EL (cell line): ENCODE measurements at regions not wholly inside any gene's neighbourhood (a gene's known extent, or its start where the extent isn't known, plus 50 kb on each side); places are given as distances from the start of the nearest gene placed in this dataset.

Experiments used
- DNase-seq: peaks from one replicate; pipeline ENCODE4 v3.0.0-alpha.2; 2016

DNA sequence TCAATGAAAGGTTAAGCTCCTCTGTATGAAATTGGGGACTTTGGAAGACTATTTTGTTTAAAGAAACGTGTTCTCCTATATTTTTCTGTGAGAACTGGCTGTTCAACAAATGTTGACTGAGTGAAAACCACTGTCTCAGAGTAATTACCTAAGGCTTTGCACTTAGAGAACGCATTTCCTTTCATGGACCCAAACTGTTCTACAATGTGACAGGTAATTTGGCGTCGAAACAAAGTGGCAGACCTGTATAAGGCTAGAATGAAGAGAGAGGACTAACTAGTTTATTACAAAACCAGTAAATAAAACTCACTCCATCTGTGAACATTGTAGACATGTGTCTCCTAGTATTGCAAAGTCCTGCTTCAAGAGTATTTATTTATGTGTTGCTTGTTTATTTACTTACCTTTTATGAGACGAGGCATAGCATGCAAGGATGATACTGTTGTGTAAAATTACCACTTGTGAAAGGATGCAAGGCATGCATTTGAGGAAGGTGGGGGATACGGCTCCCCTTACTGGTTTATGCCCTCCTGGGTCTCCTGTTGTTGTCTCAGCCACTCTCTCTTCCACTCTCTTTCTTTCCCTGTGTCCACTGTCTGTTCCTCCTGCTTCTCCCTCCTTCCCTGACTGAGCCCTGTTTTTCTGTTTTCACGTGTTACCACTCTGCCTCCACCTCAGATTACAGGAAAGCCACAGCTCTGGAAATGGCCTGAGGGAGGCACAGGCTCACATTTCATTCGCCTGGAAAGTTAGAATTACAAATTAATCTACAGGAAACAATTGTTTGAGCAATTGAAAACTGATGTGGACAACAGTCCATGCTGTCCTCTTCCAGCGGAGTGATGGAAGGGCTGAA, 444.0 kb upstream of the ZNF608 start:
- peak; percentile 34 for DNase-seq

DNA sequence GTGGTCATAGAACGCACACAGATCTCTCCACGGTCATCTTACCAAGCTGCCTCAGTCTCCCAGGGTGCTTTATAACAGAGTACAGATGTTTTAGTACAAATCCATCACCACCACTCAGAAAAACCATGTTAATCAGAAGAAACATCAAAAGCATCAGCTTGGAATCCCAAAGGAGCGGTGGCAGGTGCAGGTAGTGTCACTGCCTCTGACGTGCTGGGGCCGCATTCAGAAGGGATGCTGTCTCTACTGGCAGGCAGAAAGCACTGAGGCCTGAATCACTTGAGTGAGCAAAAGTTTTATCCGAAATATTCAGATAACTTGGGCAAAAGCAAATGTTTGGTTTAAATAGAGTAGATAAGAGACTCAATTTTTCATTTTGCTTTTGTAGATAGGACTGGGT, 448.4 kb upstream of the ZNF608 start:
- DNase-seq: no peak

DNA sequence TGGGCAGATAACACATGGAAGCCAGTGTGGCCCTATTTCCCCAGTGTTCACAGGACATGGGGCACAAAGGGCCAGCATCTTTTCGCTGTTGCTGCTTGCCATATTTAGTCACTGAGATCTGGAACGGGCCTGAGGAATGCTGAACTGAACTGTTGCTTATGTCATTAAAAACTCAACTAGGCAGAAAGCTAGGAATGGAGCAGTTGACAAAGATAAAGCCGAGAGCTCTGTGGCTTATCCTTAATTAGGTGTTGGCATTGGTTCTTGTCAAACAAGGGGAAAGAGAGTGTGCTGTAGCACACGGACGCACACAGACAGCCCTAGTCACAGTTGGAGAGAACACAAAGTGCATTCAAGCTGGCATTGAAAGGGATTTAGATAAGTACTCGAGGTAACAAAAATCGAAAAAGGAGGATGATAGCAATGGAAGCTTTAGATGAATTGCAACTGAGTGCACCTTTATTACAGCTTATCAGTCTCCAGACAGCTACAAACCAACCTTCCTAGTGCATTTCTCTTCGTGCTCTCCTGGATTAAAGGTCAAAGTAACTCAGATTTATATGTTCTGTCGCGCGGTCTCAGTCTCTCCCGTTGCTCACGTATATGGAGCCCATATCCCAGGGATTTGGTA, 450.2 kb upstream of the ZNF608 start:
- DNase-seq: no peak

DNA sequence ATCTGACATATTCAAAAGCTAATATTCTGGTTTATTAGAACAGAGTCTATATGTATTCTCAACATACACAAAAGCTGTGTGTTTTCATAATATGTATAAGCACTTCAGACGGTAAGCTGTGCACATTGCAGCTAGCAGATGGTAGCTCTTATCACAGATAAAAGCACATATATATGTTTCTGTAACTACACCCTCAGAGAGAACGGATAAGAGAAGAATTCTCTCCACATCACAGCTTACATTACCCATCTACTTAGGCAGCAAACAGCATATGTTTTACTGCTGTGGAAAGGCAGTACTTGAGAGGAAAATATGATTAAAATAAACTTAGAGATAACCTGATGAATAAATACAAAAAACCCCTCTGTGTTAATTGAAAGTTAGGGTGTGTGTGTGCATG, 450.9 kb upstream of the ZNF608 start:
- DNase-seq: no peak

DNA sequence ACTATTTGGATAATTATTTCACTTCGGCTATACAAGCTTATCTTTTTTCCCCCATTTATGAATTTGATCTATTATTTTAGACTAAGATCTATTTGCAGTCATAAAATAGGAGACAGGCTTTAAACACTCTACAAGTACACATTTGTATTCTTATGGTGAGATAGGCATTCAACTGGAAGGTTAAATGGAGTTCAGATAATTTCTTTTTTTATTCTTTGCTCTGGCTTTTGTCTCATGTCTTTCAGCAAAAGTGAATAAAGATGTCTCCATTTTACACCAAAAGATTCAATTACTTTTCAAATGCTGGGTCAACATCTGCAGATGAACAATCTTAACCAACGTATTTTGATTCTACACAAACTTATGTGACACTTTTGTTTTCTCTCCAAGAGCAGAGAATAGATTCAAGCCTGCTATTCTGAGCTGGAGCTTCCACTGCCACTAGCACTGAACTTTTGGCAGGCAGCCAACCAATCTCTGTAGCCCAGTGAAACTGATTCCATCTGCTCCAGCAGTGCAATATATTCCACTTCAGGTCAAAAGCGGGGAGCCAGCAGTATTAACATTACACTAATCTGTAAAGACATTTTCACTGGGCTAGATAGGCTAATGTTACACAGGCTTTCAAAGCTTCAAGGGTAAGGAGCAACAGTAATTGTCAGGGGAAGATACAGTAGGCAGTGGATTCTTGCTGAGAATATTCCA, 452.0 kb upstream of the ZNF608 start:
- DNase-seq: peak; percentile 50

DNA sequence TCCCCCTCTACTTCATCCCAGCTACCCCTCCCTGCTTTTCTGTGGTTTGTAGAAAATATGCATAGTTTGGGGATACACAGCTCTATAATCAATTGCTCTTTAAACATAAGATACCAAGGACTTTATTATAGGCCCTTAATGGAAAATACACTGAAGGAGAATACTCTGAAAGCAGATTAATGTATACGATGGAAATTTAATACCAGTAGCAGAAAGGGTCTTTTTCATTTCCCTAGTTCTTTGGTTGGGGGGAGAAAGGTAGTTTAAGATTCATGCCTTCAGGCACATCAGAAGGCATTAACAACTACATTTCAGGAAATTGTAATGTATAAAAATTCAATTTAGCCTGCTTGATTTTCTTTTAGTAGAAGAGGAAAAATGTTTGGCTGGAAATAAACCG, 452.9 kb upstream of the ZNF608 start:
- DNase-seq: no peak

DNA sequence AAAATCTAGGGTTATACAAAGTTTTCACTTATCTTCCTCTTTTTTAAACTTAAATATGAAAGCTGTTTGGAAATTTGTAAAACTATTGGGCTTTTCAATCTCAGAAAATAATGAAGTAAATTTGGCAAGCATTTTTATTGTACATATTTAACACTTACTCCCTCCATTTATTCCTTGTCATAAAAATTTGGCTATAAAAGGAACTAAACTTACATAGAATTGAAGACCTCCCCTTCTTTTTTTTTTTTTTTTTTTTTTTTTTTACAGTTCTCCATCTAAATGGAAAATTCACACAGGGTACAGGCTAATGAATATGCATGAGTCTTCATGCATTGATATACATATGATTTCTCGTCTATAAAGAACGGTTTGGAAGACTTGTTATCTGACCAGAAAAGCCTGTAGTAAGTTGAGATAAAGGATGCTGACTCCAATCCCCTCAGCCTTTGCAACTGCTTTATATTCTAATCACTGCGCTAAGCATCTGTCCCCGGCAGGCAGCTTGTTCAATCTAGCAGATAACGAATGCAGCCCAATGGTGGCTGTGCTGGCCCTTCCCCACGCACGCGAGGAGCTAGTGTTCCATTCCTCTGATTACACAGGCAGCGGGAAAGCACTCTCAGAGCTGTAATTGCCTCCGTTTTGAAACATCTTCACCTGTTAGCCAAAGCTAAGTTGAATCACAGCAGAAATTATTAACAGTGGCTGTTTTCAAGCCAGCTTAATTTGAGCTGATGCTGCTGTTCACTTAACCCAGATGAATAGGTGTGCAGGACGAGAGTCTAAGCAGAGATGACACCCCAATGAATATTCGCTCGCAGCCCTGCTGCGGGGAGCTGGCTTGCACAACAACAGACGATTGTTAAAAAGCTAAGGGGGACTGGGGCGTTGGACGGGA, 453.8 kb upstream of the ZNF608 start:
- peak; percentile 13 for DNase-seq

DNA sequence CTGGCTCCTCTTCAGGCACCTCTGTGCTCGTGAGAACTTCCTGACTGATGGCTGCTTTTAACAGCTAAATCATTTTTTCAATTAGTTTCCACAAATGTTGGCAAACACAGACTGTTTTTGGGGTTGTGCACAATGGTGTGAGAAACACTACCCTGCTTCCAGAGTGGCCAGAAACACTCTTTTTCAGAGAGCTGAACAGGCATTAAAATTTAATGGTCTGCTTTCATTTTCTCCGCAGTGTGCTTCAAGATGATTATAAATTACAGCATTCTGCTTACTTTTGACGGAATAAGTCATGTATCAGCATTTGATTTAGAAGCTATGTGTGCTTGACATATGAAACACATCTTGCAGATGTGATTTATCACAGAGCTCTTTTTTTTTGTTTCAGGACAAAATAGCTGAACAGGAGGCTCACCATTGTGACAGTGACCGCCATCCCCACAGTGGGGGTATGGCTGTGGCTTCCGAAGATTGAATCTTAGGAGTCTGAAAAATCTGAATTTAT, 454.5 kb upstream of the ZNF608 start:
- DNase-seq: no peak

DNA sequence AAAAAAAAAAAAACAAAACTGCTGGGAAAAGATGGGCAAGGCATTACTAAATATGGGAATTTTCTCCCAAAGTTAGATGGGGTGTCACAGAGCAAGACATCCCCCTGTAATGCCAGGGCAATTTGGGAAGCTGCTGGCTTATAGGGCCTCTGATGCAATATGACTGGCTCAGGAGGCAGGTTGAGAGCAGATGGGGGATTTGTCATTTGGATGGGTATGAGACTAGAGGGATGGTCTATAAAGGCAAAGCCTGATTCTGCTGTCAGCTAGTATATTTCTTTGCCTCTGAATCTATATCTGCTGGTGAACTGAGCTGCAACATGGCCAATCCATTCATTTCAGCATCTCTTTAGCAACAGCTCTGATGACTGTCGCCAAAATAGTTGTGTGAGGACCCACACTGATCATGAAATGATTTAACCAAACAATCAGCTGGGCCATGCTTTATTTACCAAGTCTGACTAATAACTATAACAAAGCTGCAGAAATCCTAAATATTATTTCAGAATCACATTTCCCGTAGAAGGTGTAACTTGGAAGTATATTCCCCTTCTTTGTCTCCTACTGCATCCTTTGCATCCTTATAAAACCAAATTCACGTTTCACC, 455.1 kb upstream of the ZNF608 start:
- no peak for DNase-seq

DNA sequence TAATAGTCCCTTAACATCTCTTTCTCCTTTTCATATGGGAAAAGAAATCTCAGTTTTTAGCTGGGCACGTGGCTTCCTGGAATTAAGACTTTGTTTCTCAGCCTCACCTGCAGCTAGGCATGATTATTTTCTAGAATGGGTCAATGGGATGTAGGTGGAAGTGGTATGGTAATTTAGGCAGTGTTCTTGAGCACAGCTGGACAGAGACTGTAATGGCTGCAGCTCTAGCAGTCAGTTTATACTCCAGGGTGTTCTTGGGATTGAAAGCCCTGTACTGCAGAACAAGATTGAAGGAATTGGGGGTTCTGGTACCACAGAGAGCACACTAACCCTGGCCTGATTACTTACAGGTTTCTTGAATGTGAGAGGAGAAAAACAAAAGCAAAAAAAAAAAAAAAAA, 455.9 kb upstream of the ZNF608 start:
- no peak for DNase-seq

DNA sequence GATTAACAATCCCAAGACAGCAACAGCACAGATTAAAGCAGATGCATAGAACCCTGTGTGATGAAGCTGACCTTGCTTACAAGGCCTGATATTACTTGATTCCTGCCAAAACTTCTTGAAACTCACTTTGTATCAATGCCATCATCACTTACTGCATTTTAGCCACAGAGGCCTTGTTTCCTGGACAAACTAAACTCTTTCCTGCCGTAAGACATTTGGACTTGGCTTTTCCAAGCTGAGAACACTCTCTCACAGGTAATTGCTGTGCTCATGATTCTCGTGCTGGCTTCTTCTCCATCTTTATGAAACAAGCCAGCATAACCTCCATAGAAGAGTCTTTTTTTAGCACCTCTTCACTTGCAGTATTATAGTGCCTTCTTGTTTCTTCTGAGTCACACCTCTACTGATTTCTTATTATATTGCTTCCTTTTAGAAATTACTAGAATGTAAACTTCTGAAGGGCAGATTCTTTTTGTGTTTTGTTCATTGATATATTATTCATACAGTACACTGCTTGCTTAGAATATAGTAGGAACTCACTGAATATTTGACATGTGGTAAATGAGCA, 456.5 kb upstream of the ZNF608 start:
- DNase-seq: no peak

DNA sequence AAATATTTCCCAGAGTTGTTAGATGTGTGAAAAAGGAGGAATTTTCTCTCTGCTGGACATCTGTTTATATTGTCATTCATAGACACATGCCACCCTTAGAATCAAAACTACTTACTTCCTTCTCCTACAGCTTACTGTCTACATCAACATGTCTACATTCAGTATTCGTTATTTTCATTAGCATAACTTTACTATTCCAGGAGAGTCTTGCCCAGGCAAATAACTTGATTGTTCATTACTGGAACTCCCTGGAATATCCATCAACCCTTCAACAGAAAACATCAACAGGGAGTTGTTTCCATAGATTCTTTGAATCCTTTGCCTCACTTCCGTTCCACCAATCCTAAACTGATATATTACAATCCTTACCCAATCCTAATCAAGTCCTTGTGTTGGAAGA, 457.5 kb upstream of the ZNF608 start:
- DNase-seq: no peak

DNA sequence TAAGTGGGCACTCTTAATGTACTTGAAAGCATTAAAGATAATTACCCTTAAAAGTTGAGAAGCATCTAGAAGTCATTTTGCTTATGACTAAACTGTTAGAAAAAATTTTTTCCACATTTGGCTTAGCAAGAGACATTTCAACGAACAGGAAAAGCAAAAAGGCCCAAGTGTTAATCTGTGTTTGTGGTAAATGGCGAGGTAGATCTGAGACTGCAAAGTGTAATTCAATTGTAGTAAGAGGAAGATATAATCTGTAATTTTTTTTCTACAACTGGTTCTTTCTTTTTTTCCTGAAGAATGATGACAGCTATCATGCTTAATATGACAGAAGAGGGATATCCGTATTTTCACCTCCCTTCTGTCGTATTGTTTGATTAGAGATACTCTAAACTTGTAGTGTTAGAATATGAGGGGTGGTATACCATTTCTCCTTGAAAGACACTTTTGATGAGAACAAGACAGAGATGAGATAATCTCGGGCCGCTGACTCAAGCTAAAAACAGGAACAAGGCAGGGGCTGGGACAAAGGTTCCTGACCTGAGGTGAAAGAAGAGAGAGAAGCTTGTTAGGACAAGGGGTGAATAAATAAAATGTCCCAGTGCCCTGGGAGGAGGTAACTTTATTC, 459.3 kb upstream of the ZNF608 start:
- DNase-seq: no peak

DNA sequence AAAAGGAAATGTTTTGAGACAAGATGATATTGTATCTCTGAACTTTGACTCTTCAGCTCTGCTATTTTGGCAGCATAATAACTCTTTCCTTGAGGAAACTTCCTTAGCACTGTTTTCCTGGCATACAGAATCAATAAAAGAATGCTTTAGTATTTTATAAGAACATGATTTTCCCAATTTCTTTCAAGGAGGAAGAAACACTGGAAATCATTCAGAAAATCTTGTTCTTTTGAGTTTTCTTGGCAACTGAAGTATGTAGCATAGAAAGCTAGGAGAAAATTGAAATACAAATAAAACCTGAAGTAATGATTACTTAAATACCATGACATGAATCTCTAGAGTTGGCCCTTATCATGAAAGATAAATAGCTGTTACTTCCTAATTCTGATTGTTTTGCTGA, 461.4 kb upstream of the ZNF608 start:
- DNase-seq: no peak

DNA sequence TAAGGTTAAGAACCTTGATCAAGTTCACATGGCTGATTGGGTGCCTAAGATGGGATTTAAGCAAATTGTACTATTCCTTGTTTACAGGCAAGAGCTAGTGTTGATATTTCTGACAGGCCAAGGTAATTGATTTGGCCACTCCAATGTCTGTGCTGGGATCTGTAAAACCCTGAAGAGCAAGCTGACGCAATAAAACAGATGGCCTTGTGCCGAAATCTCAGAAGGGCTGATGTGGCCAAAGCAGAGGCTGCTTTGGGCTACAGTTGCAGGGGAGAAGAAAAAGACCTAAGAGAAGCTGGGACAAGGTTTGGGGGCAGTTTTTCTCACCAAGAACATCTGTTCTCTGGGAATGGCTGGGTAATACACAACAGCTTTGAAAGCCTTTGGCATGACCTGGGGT, 463.2 kb upstream of the ZNF608 start:
- DNase-seq: no peak

DNA sequence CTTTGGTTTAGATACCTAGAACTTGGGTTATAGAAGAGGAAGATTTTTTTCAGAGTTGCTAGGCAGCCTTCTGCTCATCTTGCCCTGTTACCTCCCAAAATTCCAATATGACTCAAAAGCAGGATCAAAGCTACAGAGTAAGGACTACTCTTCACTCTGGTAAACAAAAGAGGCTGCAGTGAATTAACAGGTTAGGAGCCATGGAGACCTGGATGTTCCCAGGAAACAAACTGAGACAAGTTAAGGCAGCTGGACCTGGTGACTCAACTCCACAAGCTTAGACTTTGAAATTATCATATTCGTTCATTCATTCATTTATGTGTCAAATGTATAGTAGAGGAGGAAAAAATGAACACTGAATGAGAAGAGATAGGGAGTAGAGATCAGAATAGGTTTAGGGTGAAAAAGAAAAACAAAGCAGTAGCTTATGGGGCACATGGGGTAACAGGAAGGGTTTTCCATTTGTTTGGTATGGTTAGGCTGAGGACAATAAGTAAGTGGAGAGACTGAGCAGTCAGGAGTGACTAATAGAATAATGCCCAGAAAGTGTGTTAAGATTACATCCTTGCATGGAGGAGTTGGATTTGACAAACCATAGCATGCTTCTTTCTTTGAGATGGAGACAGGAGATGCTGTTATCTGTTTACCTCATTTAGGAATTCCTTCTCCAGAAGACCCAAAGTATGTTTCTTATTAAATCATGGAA, 464.0 kb upstream of the ZNF608 start:
- no peak for DNase-seq

DNA sequence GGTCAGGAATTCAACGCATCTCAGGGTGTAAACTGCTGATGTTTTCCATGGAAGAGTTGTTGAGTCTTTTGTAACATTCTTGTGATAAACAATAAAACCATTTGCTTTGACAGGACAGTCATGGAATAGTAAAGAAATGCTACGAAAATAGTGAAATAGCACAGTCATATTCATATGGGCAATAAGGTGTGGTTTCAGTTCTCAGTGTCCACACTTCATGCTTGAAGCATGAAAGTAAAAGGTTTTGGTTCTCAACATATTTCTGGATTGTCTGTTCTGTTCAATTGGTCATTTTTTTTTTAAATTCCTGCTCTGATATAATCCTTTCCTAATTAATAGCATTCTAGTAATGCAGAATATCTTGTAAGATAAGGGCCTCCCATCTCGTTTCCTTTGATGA, 467.6 kb upstream of the ZNF608 start:
- DNase-seq: no peak

DNA sequence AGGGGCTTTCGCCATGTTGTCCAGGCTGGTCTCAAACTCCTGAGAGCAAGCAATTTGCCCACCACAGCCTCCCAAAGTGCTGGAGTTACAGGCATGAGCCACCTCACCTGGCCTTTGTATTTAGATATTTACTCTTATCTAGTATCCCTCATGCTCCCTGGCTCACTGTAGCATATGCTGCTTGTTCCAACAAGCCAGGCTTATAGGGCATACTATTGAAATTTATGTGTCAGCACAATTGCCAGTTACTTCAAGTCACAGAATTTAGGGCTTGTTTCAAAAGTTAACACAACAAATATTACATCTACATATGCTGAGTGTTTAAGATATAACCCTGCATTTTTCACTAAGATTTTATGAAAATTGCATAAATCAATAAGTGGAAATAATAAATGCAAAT, 469.2 kb upstream of the ZNF608 start:
- DNase-seq: no peak

DNA sequence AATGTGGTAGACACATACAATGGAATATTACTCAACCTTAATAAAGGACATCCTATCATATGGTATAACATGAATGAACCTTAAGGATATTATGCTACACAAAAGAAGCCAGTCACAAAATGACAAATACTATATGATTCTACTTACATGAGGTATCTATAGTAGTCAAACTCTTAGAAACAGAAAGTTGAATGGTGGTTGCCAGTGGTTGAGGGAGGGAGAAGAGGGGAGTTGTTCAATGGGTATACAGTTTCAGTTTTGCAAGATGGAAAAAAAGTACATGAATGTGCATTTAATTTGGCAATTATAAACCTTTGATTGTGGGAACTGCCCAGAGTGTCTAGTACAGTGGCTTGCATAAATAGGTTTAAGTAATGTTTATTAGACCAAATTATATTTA, 473.3 kb upstream of the ZNF608 start:
- no peak for DNase-seq

DNA sequence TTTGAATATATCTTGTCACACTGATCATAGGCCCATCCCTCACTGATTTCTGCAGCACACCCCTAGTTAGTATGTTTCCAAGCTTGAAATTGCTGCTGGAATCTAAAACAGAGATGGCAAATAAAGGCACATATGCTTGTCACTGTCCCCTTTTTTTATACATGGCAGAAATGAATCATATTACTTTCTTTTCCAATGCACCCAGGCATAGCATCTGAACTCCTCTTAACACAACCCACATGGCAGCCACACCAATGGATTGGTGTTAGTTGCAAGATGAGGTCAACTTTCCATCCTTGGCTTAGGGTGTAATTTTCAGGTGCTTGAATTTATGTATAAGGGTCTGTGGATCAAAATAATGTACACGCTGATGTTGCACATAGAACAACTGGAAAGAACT, 473.8 kb upstream of the ZNF608 start:
- no peak for DNase-seq
